OCI-LY7 (cell line): ENCODE measurements at regions not wholly inside any gene's neighbourhood (a gene's known extent, or its start where the extent isn't known, plus 50 kb on each side); places are given as distances from the start of the nearest gene placed in this dataset.

Experiments used
- BruUV-seq: library from RNA; stranded (reverse); fragments of 400-500 nt; replicated peaks from 2 replicates; lab custom pipeline; 2021; lab: Mats Ljungman, UMichigan
- CTCF ChIA-PET: fragments of 300-600 bp; sonication (Branson Sonifier 250); formaldehyde crosslinking; loops from one replicate; lab custom pipeline; 2022; ENCODE audit warnings: antibody characterized with exemption; ENCODE audit not compliant: unreplicated experiment; lab: Charles Lee
- POLR2A ChIA-PET: fragments of 300-600 bp; sonication (Branson Sonifier 250); formaldehyde crosslinking; loops from one replicate; lab custom pipeline; 2022; ENCODE audit warnings: antibody characterized with exemption; lab: Charles Lee
- DNase-seq: peaks from one replicate; pipeline ENCODE4 v3.0.0-alpha.2; 2015; ENCODE audit warnings: low spot score
- H2AFZ ChIP-seq: fragments of 200-600 bp; sonication (generic), shearing (Covaris generic); 2 replicates; pipeline ENCODE4 v1.6.1; 2014; ENCODE audit warnings: mild to moderate bottlenecking, antibody characterized with exemption, low read length, moderate library complexity
- H3K27ac ChIP-seq: fragments of 200-600 bp; sonication (generic); 2 replicates; pipeline ENCODE4 v1.5.1; 2014; ENCODE audit warnings: mixed run types, low read depth, mild to moderate bottlenecking, moderate library complexity, low read length, inconsistent platforms; ENCODE audit not compliant: poor library complexity, severe bottlenecking
- H3K36me3 ChIP-seq: fragments of 200-600 bp; sonication (generic); 2 replicates; pipeline ENCODE4 v1.6.1; 2014; ENCODE audit warnings: mild to moderate bottlenecking, antibody characterized with exemption, low read length, moderate library complexity, mixed read lengths; ENCODE audit not compliant: insufficient read depth
- H3K4me1 ChIP-seq: fragments of 200-600 bp; sonication (generic); 2 replicates; pipeline ENCODE4 v1.5.1; 2014; ENCODE audit warnings: mild to moderate bottlenecking, low read length; ENCODE audit not compliant: insufficient read depth, poor library complexity, severe bottlenecking
- H3K4me2 ChIP-seq: fragments of 200-600 bp; sonication (generic); 2 replicates; pipeline ENCODE4 v1.6.1; 2014; ENCODE audit warnings: mild to moderate bottlenecking, low read length
- H3K4me3 ChIP-seq: fragments of 200-600 bp; sonication (generic); 2 replicates; pipeline ENCODE4 v1.5.1; 2014; ENCODE audit warnings: mild to moderate bottlenecking, low read depth, low read length; ENCODE audit not compliant: poor library complexity, severe bottlenecking
- H3K79me2 ChIP-seq: fragments of 200-600 bp; sonication (generic); 2 replicates; pipeline ENCODE4 v1.6.1; 2016; ENCODE audit warnings: low read depth, mild to moderate bottlenecking, low read length, moderate library complexity, mixed read lengths; ENCODE audit not compliant: insufficient read depth
- H3K9me2 ChIP-seq: fragments of 200-600 bp; sonication (generic); 2 replicates; pipeline ENCODE4 v1.6.1; 2016; ENCODE audit warnings: mild to moderate bottlenecking, low read length, mixed read lengths; ENCODE audit not compliant: insufficient read depth
- H3K9me3 ChIP-seq: fragments of 200-600 bp; sonication (generic); 2 replicates; pipeline ENCODE4 v1.6.1; 2014; ENCODE audit warnings: mild to moderate bottlenecking, mixed run types, low read length, mixed read lengths
- H4K20me1 ChIP-seq: fragments of 200-600 bp; sonication (generic); 2 replicates; pipeline ENCODE4 v1.6.1; 2014; ENCODE audit warnings: mild to moderate bottlenecking, antibody characterized with exemption, low read length, moderate library complexity, mixed read lengths; ENCODE audit not compliant: insufficient read depth
- EZH2phosphoT487 ChIP-seq: fragments of 200-600 bp; sonication (generic); IDR thresholded peaks from 2 replicates; pipeline ENCODE4 v1.6.1; 2018; ENCODE audit warnings: low read depth, borderline replicate concordance, mild to moderate bottlenecking, mixed run types, antibody characterized with exemption, low read length, moderate library complexity, mixed read lengths
- intact Hi-C: fragments of 100-400 bp; cut with micrococcal nuclease; formaldehyde crosslinking; loops from one replicate; pipeline ENCODE4 v1.10.0; 2022; ENCODE audit not compliant: unreplicated experiment
- TF ChIP-seq, protein P1 (sequence below): fragments of 200-600 bp; sonication (generic); conservative IDR thresholded peaks from 2 replicates; pipeline ENCODE4 v1.5.1; 2014; ENCODE audit warnings: mild to moderate bottlenecking, antibody characterized with exemption, low read length, moderate library complexity, mixed read lengths

DNA sequence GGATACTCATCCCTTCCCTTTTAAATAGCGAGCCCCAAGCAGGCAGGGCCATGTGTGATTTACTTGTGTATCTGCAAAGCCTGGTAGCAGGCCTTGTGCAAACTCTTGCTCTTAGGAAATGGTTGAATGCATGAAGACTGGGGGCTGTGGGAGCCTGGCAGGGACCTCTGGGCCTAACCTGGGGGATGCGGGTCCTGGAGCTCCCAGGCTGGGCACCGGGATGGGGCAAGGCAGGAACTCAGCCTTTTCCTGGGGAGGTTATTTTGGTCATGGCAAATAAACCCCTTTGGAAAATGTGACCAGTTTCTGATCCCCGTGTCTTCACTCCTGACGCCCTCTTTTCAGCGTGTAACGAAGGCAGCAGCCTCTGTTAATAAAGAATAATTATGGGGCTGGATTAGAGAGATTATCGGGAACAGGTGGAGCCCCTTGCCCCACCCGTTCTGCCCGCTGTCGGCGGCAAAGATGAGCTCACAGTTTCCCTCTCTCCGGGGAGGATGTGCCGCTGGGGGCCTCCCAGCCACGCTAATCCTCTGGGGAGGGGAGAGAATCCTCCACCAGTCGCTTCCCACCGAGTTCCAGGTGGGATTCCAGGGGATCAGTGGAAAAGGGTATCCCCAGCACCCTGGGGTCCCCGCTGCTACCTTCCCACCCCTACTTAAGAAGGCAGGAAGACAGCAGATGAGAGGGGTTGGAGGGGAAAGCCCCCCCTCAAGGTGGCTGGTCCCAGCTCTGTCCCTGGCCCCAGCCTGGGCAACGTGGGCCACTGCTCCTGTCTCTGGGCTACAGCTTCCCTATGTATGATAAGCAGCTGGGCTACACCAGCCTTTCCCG lies 69.7 kb upstream of the WNT4 start:
- H3K27ac ChIP-seq: no peak overlapping the region
- H3K9me3 ChIP-seq: no peaks in the 10 kb centered on the region
- ChIA-PET CTCF (no interaction called here), POLR2A (no interaction called here)
- no TSS peak for BruUV-seq
- H3K4me1 ChIP-seq: no peaks in the 10 kb centered on the region
- intact Hi-C loops: loop anchor here (10.0 kb wide), 1 partner anchor 78 kb away; no protein-coding TSS in a partner anchor
- no peak overlapping the region for H2AFZ ChIP-seq
- no peaks in the 10 kb centered on the region for H3K36me3 ChIP-seq
- no peak for DNase-seq
- TF ChIP-seq, protein P1, sequence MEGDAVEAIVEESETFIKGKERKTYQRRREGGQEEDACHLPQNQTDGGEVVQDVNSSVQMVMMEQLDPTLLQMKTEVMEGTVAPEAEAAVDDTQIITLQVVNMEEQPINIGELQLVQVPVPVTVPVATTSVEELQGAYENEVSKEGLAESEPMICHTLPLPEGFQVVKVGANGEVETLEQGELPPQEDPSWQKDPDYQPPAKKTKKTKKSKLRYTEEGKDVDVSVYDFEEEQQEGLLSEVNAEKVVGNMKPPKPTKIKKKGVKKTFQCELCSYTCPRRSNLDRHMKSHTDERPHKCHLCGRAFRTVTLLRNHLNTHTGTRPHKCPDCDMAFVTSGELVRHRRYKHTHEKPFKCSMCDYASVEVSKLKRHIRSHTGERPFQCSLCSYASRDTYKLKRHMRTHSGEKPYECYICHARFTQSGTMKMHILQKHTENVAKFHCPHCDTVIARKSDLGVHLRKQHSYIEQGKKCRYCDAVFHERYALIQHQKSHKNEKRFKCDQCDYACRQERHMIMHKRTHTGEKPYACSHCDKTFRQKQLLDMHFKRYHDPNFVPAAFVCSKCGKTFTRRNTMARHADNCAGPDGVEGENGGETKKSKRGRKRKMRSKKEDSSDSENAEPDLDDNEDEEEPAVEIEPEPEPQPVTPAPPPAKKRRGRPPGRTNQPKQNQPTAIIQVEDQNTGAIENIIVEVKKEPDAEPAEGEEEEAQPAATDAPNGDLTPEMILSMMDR: no peak
- no peak for TF ChIP-seq EZH2phosphoT487
- no peak overlapping the region for H3K4me2 ChIP-seq
- H3K9me2 ChIP-seq: no peaks in the 10 kb centered on the region
- no peak overlapping the region for H3K4me3 ChIP-seq
- H3K79me2 ChIP-seq: no peaks in the 10 kb centered on the region
- no peaks in the 10 kb centered on the region for H4K20me1 ChIP-seq

DNA sequence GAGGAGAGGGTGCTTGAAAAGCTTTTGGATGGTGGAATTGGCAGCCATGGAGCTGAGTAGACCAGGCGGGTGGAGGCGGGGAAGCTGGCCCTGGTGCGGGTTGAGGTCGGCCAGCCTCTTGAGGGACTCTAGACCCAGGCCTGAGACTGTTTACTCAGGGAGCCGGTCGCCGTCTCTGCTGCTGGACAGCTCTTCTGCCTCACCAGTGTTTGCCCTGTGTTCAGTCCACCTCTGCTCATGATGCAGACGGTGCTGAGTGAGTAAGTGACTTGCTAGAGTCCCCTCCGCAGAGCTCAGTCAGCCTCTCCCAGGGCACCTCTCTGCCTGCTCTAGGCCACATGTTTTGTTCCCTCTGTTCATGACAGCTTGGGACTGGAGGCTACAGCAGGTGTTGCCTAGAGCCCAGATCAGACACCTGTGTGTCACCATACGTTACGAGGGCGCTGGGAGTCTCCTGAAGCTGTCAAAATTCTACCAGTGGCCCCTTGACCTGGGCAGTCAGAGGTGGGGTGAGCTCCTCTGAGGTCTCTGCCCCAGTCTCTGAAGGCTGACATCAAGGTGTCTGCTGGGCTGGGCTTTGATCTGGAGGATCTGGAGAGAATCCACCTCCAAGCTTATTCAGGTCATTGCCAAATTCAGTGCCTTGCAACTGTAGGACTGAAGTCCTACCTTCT lies 73.5 kb upstream of the WNT4 start:
- H3K79me2 ChIP-seq: no peaks in the 10 kb centered on the region
- no peak for TF ChIP-seq EZH2phosphoT487
- TF ChIP-seq, protein P1: no peak
- no peaks in the 10 kb centered on the region for H4K20me1 ChIP-seq
- intact Hi-C loops: loop anchor here (10.0 kb wide), 1 partner anchor 82 kb away; no protein-coding TSS in a partner anchor
- no peaks in the 10 kb centered on the region for H3K9me2 ChIP-seq
- POLR2A ChIA-PET: no interaction called here
- H2AFZ ChIP-seq: no peak overlapping the region
- DNase-seq: no peak
- no peak overlapping the region for H3K27ac ChIP-seq
- no peaks in the 10 kb centered on the region for H3K36me3 ChIP-seq
- no peaks in the 10 kb centered on the region for H3K4me1 ChIP-seq
- H3K4me3 ChIP-seq: no peak overlapping the region
- BruUV-seq: no TSS peak
- no peak overlapping the region for H3K4me2 ChIP-seq
- CTCF ChIA-PET: no interaction called here
- H3K9me3 ChIP-seq: no peaks in the 10 kb centered on the region

GRCh38 chr1:22216966-22217365 lies 74.1 kb upstream of the WNT4 start:
- intact Hi-C loops: loop anchor here (10.0 kb wide), 1 partner anchor 82 kb away; no protein-coding TSS in a partner anchor
- no peak for DNase-seq
- ChIA-PET CTCF (no interaction called here), POLR2A (no interaction called here)
- no peaks in the 10 kb centered on the region for H3K36me3 ChIP-seq
- no peaks in the 10 kb centered on the region for H3K4me1 ChIP-seq
- BruUV-seq: no TSS peak
- no peak overlapping the region for H2AFZ ChIP-seq
- no peaks in the 10 kb centered on the region for H4K20me1 ChIP-seq
- no peak overlapping the region for H3K4me3 ChIP-seq
- H3K9me3 ChIP-seq: no peaks in the 10 kb centered on the region
- TF ChIP-seq, protein P1: no peak
- TF ChIP-seq EZH2phosphoT487: no peak
- H3K4me2 ChIP-seq: no peak overlapping the region
- no peaks in the 10 kb centered on the region for H3K9me2 ChIP-seq
- H3K79me2 ChIP-seq: no peaks in the 10 kb centered on the region
- H3K27ac ChIP-seq: no peak overlapping the region
